Hepatocyte (in vitro differentiated cells): ENCODE measurements at regions not wholly inside any gene's neighbourhood (a gene's known extent, or its start where the extent isn't known, plus 50 kb on each side); places are given as distances from the start of the nearest gene placed in this dataset.

ENCODE experiments used
- EZH2 ChIP-seq: fragments of 200-600 bp; sonication (generic); IDR thresholded peaks from 2 replicates; pipeline ENCODE4 v1.6.1; 2016; ENCODE audit warnings: antibody characterized with exemption, mild to moderate bottlenecking, borderline replicate concordance
- EZH2phosphoT487 ChIP-seq: fragments of 200-600 bp; sonication (generic); IDR thresholded peaks from one replicate; pipeline ENCODE4 v1.6.1; 2018; ENCODE audit warnings: antibody characterized with exemption, mild to moderate bottlenecking, low read depth, moderate library complexity; ENCODE audit not compliant: unreplicated experiment, severe bottlenecking
- TF ChIP-seq, protein P1 (sequence below): fragments of 200-600 bp; sonication (generic); IDR thresholded peaks from 2 replicates; pipeline ENCODE4 v1.5.1; 2016; ENCODE audit warnings: antibody characterized with exemption, mild to moderate bottlenecking; ENCODE audit not compliant: poor library complexity

GRCh38 chr5:142432369-142432863 is 107.6 kb upstream of the SPRY4 start:
- TF ChIP-seq, protein P1, sequence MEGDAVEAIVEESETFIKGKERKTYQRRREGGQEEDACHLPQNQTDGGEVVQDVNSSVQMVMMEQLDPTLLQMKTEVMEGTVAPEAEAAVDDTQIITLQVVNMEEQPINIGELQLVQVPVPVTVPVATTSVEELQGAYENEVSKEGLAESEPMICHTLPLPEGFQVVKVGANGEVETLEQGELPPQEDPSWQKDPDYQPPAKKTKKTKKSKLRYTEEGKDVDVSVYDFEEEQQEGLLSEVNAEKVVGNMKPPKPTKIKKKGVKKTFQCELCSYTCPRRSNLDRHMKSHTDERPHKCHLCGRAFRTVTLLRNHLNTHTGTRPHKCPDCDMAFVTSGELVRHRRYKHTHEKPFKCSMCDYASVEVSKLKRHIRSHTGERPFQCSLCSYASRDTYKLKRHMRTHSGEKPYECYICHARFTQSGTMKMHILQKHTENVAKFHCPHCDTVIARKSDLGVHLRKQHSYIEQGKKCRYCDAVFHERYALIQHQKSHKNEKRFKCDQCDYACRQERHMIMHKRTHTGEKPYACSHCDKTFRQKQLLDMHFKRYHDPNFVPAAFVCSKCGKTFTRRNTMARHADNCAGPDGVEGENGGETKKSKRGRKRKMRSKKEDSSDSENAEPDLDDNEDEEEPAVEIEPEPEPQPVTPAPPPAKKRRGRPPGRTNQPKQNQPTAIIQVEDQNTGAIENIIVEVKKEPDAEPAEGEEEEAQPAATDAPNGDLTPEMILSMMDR: no peak
- no peak for TF ChIP-seq EZH2phosphoT487
- no peak for TF ChIP-seq EZH2
